OCI-LY1 (cell line): ENCODE measurements at regions not wholly inside any gene's neighbourhood (a gene's known extent, or its start where the extent isn't known, plus 50 kb on each side); places are given as distances from the start of the nearest gene placed in this dataset.

ENCODE experiments used
- H2AFZ ChIP-seq: fragments of 200-600 bp; sonication (generic), shearing (Covaris generic); 2 replicates; pipeline ENCODE4 v1.6.0; 2014; ENCODE audit warnings: antibody characterized with exemption, mild to moderate bottlenecking, low read length
- H3F3A ChIP-seq: fragments of 200-600 bp; sonication (generic), shearing (Covaris generic); 2 replicates; pipeline ENCODE4 v1.6.0; 2014; ENCODE audit warnings: mild to moderate bottlenecking, antibody characterized with exemption, low read length, moderate library complexity; ENCODE audit not compliant: insufficient read depth
- H3K27ac ChIP-seq: fragments of 200-600 bp; sonication (generic); 2 replicates; pipeline ENCODE4 v1.5.1; 2014; ENCODE audit warnings: low read length, mixed run types, mild to moderate bottlenecking, low read depth; ENCODE audit not compliant: poor library complexity, severe bottlenecking
- H3K27me3 ChIP-seq: fragments of 200-600 bp; sonication (generic); 2 replicates; pipeline ENCODE4 v1.6.0; 2014; ENCODE audit warnings: antibody characterized with exemption, mild to moderate bottlenecking, low read length, moderate library complexity; ENCODE audit not compliant: insufficient read depth
- H3K36me3 ChIP-seq: fragments of 200-600 bp; sonication (generic); 2 replicates; pipeline ENCODE4 v1.6.1; 2014; ENCODE audit warnings: mild to moderate bottlenecking, antibody characterized with exemption, low read length, moderate library complexity, mixed read lengths; ENCODE audit not compliant: insufficient read depth
- H3K4me1 ChIP-seq: fragments of 200-600 bp; sonication (generic); 2 replicates; pipeline ENCODE4 v1.5.1; 2014; ENCODE audit warnings: mild to moderate bottlenecking, low read length, moderate library complexity; ENCODE audit not compliant: insufficient read depth, severe bottlenecking
- H3K4me2 ChIP-seq: fragments of 200-600 bp; sonication (generic), shearing (Covaris generic); 2 replicates; pipeline ENCODE4 v1.6.1; 2014; ENCODE audit warnings: low read length
- H3K4me3 ChIP-seq: fragments of 200-600 bp; sonication (generic); 2 replicates; pipeline ENCODE4 v1.5.1; 2014; ENCODE audit warnings: low read length, low read depth, mild to moderate bottlenecking, mixed read lengths; ENCODE audit not compliant: poor library complexity, severe bottlenecking
- H3K79me2 ChIP-seq: fragments of 200-600 bp; shearing (Covaris generic); 2 replicates; pipeline ENCODE4 v1.6.1; 2016; ENCODE audit warnings: mixed run types, low read length, mixed read lengths; ENCODE audit not compliant: insufficient read depth
- H3K9ac ChIP-seq: fragments of 200-600 bp; sonication (generic), shearing (Covaris generic); 2 replicates; pipeline ENCODE4 v1.6.1; 2014; ENCODE audit warnings: mild to moderate bottlenecking, low read length, mixed read lengths
- H3K9me2 ChIP-seq: fragments of 200-600 bp; sonication (generic), shearing (Covaris generic); 2 replicates; pipeline ENCODE4 v1.6.1; 2014; ENCODE audit warnings: low read depth, mild to moderate bottlenecking, low read length, mixed read lengths
- H3K9me3 ChIP-seq: fragments of 200-600 bp; shearing (Covaris generic); 2 replicates; pipeline ENCODE4 v1.6.1; 2014; ENCODE audit warnings: low read length, mixed read lengths
- H4K20me1 ChIP-seq: fragments of 200-600 bp; sonication (generic), shearing (Covaris generic); 2 replicates; pipeline ENCODE4 v1.6.0; 2016; ENCODE audit warnings: mild to moderate bottlenecking, low read length; ENCODE audit not compliant: insufficient read depth
- CTCF ChIP-seq: fragments of 200-600 bp; sonication (generic), shearing (Covaris generic); IDR thresholded peaks from 2 replicates; pipeline ENCODE4 v1.5.1; 2017; ENCODE audit warnings: mild to moderate bottlenecking, antibody characterized with exemption, low read length, moderate library complexity, mixed read lengths
- EZH2 ChIP-seq: fragments of 200-600 bp; sonication (generic), shearing (Covaris generic); IDR thresholded peaks from 2 replicates; pipeline ENCODE4 v1.8.0; 2017; ENCODE audit warnings: borderline replicate concordance, mixed run types, mild to moderate bottlenecking, antibody characterized with exemption, low read length, moderate library complexity, mixed read lengths

GRCh38 chr13:87986639-87987250, 315.6 kb downstream of the SLITRK5 start:
- no peaks in the 10 kb centered on the region for H3K4me1 ChIP-seq
- no peaks in the 10 kb centered on the region for H3K79me2 ChIP-seq
- H3K4me2 ChIP-seq: no peak overlapping the region
- no peaks in the 10 kb centered on the region for H3K9me2 ChIP-seq
- no peaks in the 10 kb centered on the region for H3K36me3 ChIP-seq
- H3K4me3 ChIP-seq: no peak overlapping the region
- no peak overlapping the region for H2AFZ ChIP-seq
- no peaks in the 10 kb centered on the region for H3K27me3 ChIP-seq
- no peak for TF ChIP-seq CTCF
- no peak for TF ChIP-seq EZH2
- no peak overlapping the region for H3K27ac ChIP-seq
- H3K9me3 ChIP-seq: no peaks in the 10 kb centered on the region
- no peaks in the 10 kb centered on the region for H4K20me1 ChIP-seq
- no peak overlapping the region for H3K9ac ChIP-seq
- H3F3A ChIP-seq: no peaks in the 10 kb centered on the region

GRCh38 chr13:87998081-87998480, 326.9 kb downstream of the SLITRK5 start:
- Histone ChIP-seq H3K9me2 (no peaks in the 10 kb centered on the region), H4K20me1 (no peaks in the 10 kb centered on the region), H2AFZ (no peak overlapping the region), H3K4me2 (no peak overlapping the region), H3K79me2 (no peaks in the 10 kb centered on the region), H3K9ac (no peak overlapping the region), H3K27me3 (no peaks in the 10 kb centered on the region), H3F3A (no peaks in the 10 kb centered on the region), H3K27ac (no peak overlapping the region), H3K4me3 (no peak overlapping the region), H3K36me3 (no peaks in the 10 kb centered on the region), H3K9me3 (no peaks in the 10 kb centered on the region), H3K4me1 (no peaks in the 10 kb centered on the region)
- TF ChIP-seq EZH2: no peak
- TF ChIP-seq CTCF: no peak

GRCh38 chr13:87999240-87999700, 328.1 kb downstream of the SLITRK5 start:
- Histone ChIP-seq H4K20me1 (no peaks in the 10 kb centered on the region), H3K27ac (no peak overlapping the region), H3K79me2 (no peaks in the 10 kb centered on the region), H3K9me3 (no peaks in the 10 kb centered on the region), H3F3A (no peaks in the 10 kb centered on the region), H3K9ac (no peak overlapping the region), H2AFZ (no peak overlapping the region), H3K36me3 (no peaks in the 10 kb centered on the region), H3K4me1 (no peaks in the 10 kb centered on the region), H3K4me3 (no peak overlapping the region), H3K9me2 (no peaks in the 10 kb centered on the region), H3K4me2 (no peak overlapping the region), H3K27me3 (no peaks in the 10 kb centered on the region)
- TF ChIP-seq EZH2: no peak
- TF ChIP-seq CTCF: no peak
